ENCODE measurements at regions not wholly inside any gene's neighbourhood (a gene's known extent, or its start where the extent isn't known, plus 50 kb on each side); places are given as distances from the start of the nearest gene placed in this dataset.

DNA sequence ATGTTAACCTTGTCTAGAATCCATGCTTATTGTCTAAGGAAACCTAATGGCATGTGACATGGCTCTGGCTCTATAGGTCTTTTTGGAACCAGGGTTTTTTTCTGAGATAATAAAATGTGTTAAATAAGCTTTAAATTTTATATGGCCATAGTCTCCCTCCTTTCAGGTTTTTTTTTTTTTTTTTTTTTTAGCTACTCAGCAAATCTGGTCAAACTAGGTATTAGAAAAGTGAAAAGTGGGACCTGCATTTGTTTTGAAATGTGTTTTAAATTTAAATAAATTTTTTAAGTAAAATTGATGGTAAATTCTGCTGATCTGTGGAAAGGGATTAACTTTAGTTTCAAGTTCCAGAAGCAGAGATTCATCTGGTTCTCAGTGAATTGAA lies 52.1 kb upstream of the NANOGP8 start:
- TF ChIP-seq, protein P1, sequence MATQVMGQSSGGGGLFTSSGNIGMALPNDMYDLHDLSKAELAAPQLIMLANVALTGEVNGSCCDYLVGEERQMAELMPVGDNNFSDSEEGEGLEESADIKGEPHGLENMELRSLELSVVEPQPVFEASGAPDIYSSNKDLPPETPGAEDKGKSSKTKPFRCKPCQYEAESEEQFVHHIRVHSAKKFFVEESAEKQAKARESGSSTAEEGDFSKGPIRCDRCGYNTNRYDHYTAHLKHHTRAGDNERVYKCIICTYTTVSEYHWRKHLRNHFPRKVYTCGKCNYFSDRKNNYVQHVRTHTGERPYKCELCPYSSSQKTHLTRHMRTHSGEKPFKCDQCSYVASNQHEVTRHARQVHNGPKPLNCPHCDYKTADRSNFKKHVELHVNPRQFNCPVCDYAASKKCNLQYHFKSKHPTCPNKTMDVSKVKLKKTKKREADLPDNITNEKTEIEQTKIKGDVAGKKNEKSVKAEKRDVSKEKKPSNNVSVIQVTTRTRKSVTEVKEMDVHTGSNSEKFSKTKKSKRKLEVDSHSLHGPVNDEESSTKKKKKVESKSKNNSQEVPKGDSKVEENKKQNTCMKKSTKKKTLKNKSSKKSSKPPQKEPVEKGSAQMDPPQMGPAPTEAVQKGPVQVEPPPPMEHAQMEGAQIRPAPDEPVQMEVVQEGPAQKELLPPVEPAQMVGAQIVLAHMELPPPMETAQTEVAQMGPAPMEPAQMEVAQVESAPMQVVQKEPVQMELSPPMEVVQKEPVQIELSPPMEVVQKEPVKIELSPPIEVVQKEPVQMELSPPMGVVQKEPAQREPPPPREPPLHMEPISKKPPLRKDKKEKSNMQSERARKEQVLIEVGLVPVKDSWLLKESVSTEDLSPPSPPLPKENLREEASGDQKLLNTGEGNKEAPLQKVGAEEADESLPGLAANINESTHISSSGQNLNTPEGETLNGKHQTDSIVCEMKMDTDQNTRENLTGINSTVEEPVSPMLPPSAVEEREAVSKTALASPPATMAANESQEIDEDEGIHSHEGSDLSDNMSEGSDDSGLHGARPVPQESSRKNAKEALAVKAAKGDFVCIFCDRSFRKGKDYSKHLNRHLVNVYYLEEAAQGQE (IDR thresholded peaks at IDR 0.05; ENCODE audit: unreplicated experiment): no peak
- no peak for TF ChIP-seq STAT1 (IDR thresholded peaks at IDR 0.05; ENCODE audit: unreplicated experiment)
- no peak for TF ChIP-seq ZNF331 (CRISPR knock-in tag; IDR thresholded peaks at IDR 0.05; ENCODE audit: low read depth)
- TF ChIP-seq, protein P2, sequence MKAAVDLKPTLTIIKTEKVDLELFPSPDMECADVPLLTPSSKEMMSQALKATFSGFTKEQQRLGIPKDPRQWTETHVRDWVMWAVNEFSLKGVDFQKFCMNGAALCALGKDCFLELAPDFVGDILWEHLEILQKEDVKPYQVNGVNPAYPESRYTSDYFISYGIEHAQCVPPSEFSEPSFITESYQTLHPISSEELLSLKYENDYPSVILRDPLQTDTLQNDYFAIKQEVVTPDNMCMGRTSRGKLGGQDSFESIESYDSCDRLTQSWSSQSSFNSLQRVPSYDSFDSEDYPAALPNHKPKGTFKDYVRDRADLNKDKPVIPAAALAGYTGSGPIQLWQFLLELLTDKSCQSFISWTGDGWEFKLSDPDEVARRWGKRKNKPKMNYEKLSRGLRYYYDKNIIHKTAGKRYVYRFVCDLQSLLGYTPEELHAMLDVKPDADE (IDR thresholded peaks at IDR 0.05): no peak
- no peak for TF ChIP-seq POLR2AphosphoS5 (IDR thresholded peaks at IDR 0.05; ENCODE audit: low read depth)
- TF ChIP-seq JUNB (IDR thresholded peaks at IDR 0.05; ENCODE audit: unreplicated experiment): no peak
- no peak for TF ChIP-seq CREB1 (CRISPR knock-in tag; IDR thresholded peaks at IDR 0.05; ENCODE audit: low read depth)
- no peak for TF ChIP-seq EZH2 (IDR thresholded peaks at IDR 0.05; ENCODE audit: low read depth, unreplicated experiment)
- TF ChIP-seq, protein P3, sequence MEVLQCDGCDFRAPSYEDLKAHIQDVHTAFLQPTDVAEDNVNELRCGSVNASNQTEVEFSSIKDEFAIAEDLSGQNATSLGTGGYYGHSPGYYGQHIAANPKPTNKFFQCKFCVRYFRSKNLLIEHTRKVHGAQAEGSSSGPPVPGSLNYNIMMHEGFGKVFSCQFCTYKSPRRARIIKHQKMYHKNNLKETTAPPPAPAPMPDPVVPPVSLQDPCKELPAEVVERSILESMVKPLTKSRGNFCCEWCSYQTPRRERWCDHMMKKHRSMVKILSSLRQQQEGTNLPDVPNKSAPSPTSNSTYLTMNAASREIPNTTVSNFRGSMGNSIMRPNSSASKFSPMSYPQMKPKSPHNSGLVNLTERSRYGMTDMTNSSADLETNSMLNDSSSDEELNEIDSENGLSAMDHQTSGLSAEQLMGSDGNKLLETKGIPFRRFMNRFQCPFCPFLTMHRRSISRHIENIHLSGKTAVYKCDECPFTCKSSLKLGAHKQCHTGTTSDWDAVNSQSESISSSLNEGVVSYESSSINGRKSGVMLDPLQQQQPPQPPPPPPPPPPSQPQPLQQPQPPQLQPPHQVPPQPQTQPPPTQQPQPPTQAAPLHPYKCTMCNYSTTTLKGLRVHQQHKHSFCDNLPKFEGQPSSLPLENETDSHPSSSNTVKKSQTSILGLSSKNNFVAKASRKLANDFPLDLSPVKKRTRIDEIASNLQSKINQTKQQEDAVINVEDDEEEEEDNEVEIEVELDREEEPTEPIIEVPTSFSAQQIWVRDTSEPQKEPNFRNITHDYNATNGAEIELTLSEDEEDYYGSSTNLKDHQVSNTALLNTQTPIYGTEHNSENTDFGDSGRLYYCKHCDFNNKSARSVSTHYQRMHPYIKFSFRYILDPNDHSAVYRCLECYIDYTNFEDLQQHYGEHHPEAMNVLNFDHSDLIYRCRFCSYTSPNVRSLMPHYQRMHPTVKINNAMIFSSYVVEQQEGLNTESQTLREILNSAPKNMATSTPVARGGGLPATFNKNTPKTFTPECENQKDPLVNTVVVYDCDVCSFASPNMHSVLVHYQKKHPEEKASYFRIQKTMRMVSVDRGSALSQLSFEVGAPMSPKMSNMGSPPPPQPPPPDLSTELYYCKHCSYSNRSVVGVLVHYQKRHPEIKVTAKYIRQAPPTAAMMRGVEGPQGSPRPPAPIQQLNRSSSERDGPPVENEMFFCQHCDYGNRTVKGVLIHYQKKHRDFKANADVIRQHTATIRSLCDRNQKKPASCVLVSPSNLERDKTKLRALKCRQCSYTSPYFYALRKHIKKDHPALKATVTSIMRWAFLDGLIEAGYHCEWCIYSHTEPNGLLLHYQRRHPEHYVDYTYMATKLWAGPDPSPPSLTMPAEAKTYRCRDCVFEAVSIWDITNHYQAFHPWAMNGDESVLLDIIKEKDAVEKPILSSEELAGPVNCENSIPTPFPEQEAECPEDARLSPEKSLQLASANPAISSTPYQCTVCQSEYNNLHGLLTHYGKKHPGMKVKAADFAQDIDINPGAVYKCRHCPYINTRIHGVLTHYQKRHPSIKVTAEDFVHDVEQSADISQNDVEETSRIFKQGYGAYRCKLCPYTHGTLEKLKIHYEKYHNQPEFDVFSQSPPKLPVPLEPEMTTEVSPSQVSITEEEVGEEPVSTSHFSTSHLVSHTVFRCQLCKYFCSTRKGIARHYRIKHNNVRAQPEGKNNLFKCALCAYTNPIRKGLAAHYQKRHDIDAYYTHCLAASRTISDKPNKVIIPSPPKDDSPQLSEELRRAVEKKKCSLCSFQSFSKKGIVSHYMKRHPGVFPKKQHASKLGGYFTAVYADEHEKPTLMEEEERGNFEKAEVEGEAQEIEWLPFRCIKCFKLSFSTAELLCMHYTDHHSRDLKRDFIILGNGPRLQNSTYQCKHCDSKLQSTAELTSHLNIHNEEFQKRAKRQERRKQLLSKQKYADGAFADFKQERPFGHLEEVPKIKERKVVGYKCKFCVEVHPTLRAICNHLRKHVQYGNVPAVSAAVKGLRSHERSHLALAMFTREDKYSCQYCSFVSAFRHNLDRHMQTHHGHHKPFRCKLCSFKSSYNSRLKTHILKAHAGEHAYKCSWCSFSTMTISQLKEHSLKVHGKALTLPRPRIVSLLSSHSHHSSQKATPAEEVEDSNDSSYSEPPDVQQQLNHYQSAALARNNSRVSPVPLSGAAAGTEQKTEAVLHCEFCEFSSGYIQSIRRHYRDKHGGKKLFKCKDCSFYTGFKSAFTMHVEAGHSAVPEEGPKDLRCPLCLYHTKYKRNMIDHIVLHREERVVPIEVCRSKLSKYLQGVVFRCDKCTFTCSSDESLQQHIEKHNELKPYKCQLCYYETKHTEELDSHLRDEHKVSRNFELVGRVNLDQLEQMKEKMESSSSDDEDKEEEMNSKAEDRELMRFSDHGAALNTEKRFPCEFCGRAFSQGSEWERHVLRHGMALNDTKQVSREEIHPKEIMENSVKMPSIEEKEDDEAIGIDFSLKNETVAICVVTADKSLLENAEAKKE (CRISPR knock-in tag; IDR thresholded peaks at IDR 0.05): no peak
- TF ChIP-seq EZH2phosphoT487 (IDR thresholded peaks at IDR 0.05; ENCODE audit: unreplicated experiment): no peak
- TF ChIP-seq, protein P4, sequence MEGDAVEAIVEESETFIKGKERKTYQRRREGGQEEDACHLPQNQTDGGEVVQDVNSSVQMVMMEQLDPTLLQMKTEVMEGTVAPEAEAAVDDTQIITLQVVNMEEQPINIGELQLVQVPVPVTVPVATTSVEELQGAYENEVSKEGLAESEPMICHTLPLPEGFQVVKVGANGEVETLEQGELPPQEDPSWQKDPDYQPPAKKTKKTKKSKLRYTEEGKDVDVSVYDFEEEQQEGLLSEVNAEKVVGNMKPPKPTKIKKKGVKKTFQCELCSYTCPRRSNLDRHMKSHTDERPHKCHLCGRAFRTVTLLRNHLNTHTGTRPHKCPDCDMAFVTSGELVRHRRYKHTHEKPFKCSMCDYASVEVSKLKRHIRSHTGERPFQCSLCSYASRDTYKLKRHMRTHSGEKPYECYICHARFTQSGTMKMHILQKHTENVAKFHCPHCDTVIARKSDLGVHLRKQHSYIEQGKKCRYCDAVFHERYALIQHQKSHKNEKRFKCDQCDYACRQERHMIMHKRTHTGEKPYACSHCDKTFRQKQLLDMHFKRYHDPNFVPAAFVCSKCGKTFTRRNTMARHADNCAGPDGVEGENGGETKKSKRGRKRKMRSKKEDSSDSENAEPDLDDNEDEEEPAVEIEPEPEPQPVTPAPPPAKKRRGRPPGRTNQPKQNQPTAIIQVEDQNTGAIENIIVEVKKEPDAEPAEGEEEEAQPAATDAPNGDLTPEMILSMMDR (conservative IDR thresholded peaks at IDR 0.05; ENCODE audit: low read depth in 2 of 2): no peak
- no peak for TF ChIP-seq NANOG (IDR thresholded peaks at IDR 0.05; ENCODE audit: borderline replicate concordance)
- DNase-seq (ENCODE audit: low spot score) (no peak), ATAC-seq (no peak)
- no peak overlapping the region for H3K4me3 ChIP-seq
- no peak overlapping the region for H3K4me2 ChIP-seq
- no peak overlapping the region for H3K4me3 Mint-ChIP-seq
- H3K27ac ChIP-seq (ENCODE audit: low read depth): no peak overlapping the region
- peaks cover 3% of the 10 kb centered on the region; the same call in 2 of the 3 replicates for H3K4me1 Mint-ChIP-seq
- no peaks in the 10 kb centered on the region for H3K27me3 ChIP-seq (ENCODE audit: insufficient read depth)
- no peaks in the 10 kb centered on the region for H4K20me1 ChIP-seq (replicated peaks; ENCODE audit: insufficient read depth)
- no peaks in the 10 kb centered on the region for H3K36me3 ChIP-seq (ENCODE audit: insufficient read depth)
- H3K4me1 ChIP-seq (ENCODE audit: insufficient read depth): no peaks in the 10 kb centered on the region
- H3K9me2 ChIP-seq (ENCODE audit: insufficient read depth): no peaks in the 10 kb centered on the region
- no peaks in the 10 kb centered on the region for H3K9me3 Mint-ChIP-seq
- H3K36me3 Mint-ChIP-seq (ENCODE audit: low read depth): no peaks in the 10 kb centered on the region
- H3K27ac Mint-ChIP-seq: no peak overlapping the region
- no peak overlapping the region for H2AFZ ChIP-seq
- H3K27me3 Mint-ChIP-seq (ENCODE audit: insufficient read depth, low read depth, poor library complexity): peaks cover 2% of the 10 kb centered on the region
- no peaks in the 10 kb centered on the region for H3F3A ChIP-seq (replicated peaks; ENCODE audit: low read depth)
- H3K79me2 ChIP-seq (replicated peaks; ENCODE audit: insufficient read depth): no peaks in the 10 kb centered on the region
